BE2C (cell line): ENCODE measurements at regions not wholly inside any gene's neighbourhood (a gene's known extent, or its start where the extent isn't known, plus 50 kb on each side); places are given as distances from the start of the nearest gene placed in this dataset.

Experiments used
- DNase-seq: peaks from one replicate; pipeline ENCODE4 v3.0.0-alpha.2; 2020
- H3K27me3 ChIP-seq: fragments of 250-450 bp; sonication (Bioruptor Pico); 2 replicates; pipeline ENCODE4 v1.5.1; 2020; ENCODE audit warnings: mild to moderate bottlenecking
- H3K36me3 ChIP-seq: fragments of 250-450 bp; sonication (Bioruptor Pico); 2 replicates; pipeline ENCODE4 v1.5.1; 2020; ENCODE audit warnings: mild to moderate bottlenecking
- H3K4me1 ChIP-seq: fragments of 250-450 bp; sonication (Bioruptor Pico); 2 replicates; pipeline ENCODE4 v1.5.1; 2020
- H3K4me3 ChIP-seq: 2 replicates; pipeline ENCODE4 v1.5.1; 2011; ENCODE audit warnings: low read depth, low read length
- H3K9me3 ChIP-seq: fragments of 250-450 bp; sonication (Bioruptor Pico); 2 replicates; pipeline ENCODE4 v1.5.1; 2020
- CTCF ChIP-seq: IDR thresholded peaks from 2 replicates; pipeline ENCODE4 v1.5.1; 2012; ENCODE audit warnings: mild to moderate bottlenecking, low read depth, low read length

- Histone ChIP-seq H3K4me1 (no peaks in the 10 kb centered on the region), H3K9me3 (no peaks in the 10 kb centered on the region), H3K27me3 (no peaks in the 10 kb centered on the region), H3K36me3 (no peaks in the 10 kb centered on the region), H3K4me3 (no peak overlapping the region)
- TF ChIP-seq CTCF, result no peak
- no peak for DNase-seq
Observed at GRCh38 chr15:25512957-25513356, 74.1 kb upstream of the UBE3A start.

GRCh38 chr15:25510146-25510545 is 71.3 kb upstream of the UBE3A start:
- no peaks in the 10 kb centered on the region for H3K36me3 ChIP-seq
- H3K4me1 ChIP-seq, result no peaks in the 10 kb centered on the region
- peaks cover 3% of the 10 kb centered on the region; the same call in 1 of the 2 replicates for H3K27me3 ChIP-seq
- TF ChIP-seq CTCF, result no peak
- H3K4me3 ChIP-seq, result no peak overlapping the region
- DNase-seq, result no peak
- no peaks in the 10 kb centered on the region for H3K9me3 ChIP-seq

GRCh38 chr15:25509703-25510102 is 70.9 kb upstream of the UBE3A start:
- Histone ChIP-seq H3K36me3 (no peaks in the 10 kb centered on the region), H3K4me3 (no peak overlapping the region), H3K27me3 (peaks cover 3% of the 10 kb centered on the region; the same call in 1 of the 2 replicates), H3K4me1 (no peaks in the 10 kb centered on the region), H3K9me3 (no peaks in the 10 kb centered on the region)
- DNase-seq, result no peak
- no peak for TF ChIP-seq CTCF

GRCh38 chr15:25508369-25509002 is 69.7 kb upstream of the UBE3A start:
- no peaks in the 10 kb centered on the region for H3K36me3 ChIP-seq
- H3K27me3 ChIP-seq, result peaks cover 3% of the 10 kb centered on the region; the same call in 1 of the 2 replicates
- no peak for DNase-seq
- H3K4me1 ChIP-seq, result no peaks in the 10 kb centered on the region
- H3K9me3 ChIP-seq, result no peaks in the 10 kb centered on the region
- peak; percentile 68 for TF ChIP-seq CTCF
- no peak overlapping the region for H3K4me3 ChIP-seq

- no peak for TF ChIP-seq CTCF
- Histone ChIP-seq H3K27me3 (peaks cover 3% of the 10 kb centered on the region; the same call in 1 of the 2 replicates), H3K4me3 (no peak overlapping the region), H3K4me1 (no peaks in the 10 kb centered on the region), H3K9me3 (no peaks in the 10 kb centered on the region), H3K36me3 (no peaks in the 10 kb centered on the region)
- no peak for DNase-seq
Observed at GRCh38 chr15:25504307-25504706, 65.5 kb upstream of the UBE3A start.

GRCh38 chr15:25501828-25502446 is 63.1 kb upstream of the UBE3A start:
- DNase-seq, result peak; percentile 13
- Histone ChIP-seq H3K36me3 (no peaks in the 10 kb centered on the region), H3K9me3 (no peaks in the 10 kb centered on the region), H3K4me3 (no peak overlapping the region), H3K4me1 (no peaks in the 10 kb centered on the region), H3K27me3 (peaks cover 3% of the 10 kb centered on the region; the same call in 1 of the 2 replicates)
- TF ChIP-seq CTCF, result peak; percentile 54
